K562 (cell line): ENCODE measurements at regions not wholly inside any gene's neighbourhood (a gene's known extent, or its start where the extent isn't known, plus 50 kb on each side); places are given as distances from the start of the nearest gene placed in this dataset.

Experiments
- ATAC-seq: fragments of 200-7000 bp; cut with Tn5 transposase; 3 replicates; pipeline ENCODE4 v1.9.1; 2020; ENCODE audit warnings: moderate library complexity
- BruUV-seq: library from RNA; stranded (reverse); fragments of 400-500 nt; replicated peaks from 2 replicates; lab custom pipeline; 2021; lab: Mats Ljungman, UMichigan
- CTCF ChIA-PET: fragments of 300-600 bp; formaldehyde crosslinking; extraction: SDS; loops from one replicate; lab custom pipeline; 2021; ENCODE audit warnings: low intra/inter-chr PET ratio; lab: Yijun Ruan, JAX
- POLR2A ChIA-PET: fragments of 300-600, 350-650 bp; sonication (Branson Sonifier 250); formaldehyde crosslinking; extraction: SDS; loops from one replicate; lab custom pipeline; 2021; ENCODE audit warnings: antibody characterized with exemption, inconsistent platforms; lab: Yijun Ruan, JAX
- DNase-seq, 4 experiments: peaks; one replicate each; pipeline versions ENCODE4 v3.0.0 to v3.0.0-alpha.2; 2011 to 2018; ENCODE audit warnings: low spot score in 3 of 4, mixed read lengths in 3 of 4; ENCODE audit errors: extremely low read depth in 1 of 4
- FAIRE-seq: peaks from 2 replicates; lab custom pipeline; 2011; peaks lifted over from hg19 to GRCh38; lab: Jason Lieb, UNC
- H2AFZ ChIP-seq: 2 replicates; pipeline ENCODE4 v1.6.0; 2011; ENCODE audit warnings: low read depth, low read length, control low read depth, inconsistent platforms
- H3K27ac ChIP-seq: fragments of 200-600 bp; 3 replicates; pipeline ENCODE4 v1.8.0; 2011; ENCODE audit warnings: low read depth, mild to moderate bottlenecking, control low read depth, inconsistent platforms, low read length, moderate library complexity, mixed read lengths; ENCODE audit errors: extremely low read depth
- H3K27me3 ChIP-seq, 2 experiments: fragments of 300-600 bp in 1 of 2; 2 replicates in 1 of 2; 3 replicates in 1 of 2; pipeline versions ENCODE4 v1.6.0 to v1.8.0; 2011; ENCODE audit warnings: inconsistent platforms in 2 of 2, low read length in 2 of 2, mild to moderate bottlenecking in 1 of 2, mixed read lengths in 1 of 2, moderate library complexity in 1 of 2; ENCODE audit not compliant: control insufficient read depth in 2 of 2, insufficient read depth in 2 of 2
- H3K36me3 ChIP-seq: fragments of 300-600 bp; 3 replicates; pipeline ENCODE4 v1.8.0; 2011; ENCODE audit warnings: mild to moderate bottlenecking, low read length, inconsistent platforms; ENCODE audit not compliant: control insufficient read depth, insufficient read depth
- H3K4me1 ChIP-seq, 2 experiments: fragments of 200-600 bp in 1 of 2; replicated peaks in 1 of 2; 2 replicates in 1 of 2; 3 replicates in 1 of 2; pipeline versions ENCODE4 v1.5.1 to v1.8.0; 2011; ENCODE audit warnings: inconsistent platforms in 2 of 2, low read length in 2 of 2, mild to moderate bottlenecking in 1 of 2, mixed read lengths in 1 of 2, moderate library complexity in 1 of 2; ENCODE audit not compliant: control insufficient read depth in 2 of 2, insufficient read depth in 2 of 2
- H3K4me2 ChIP-seq: 2 replicates; pipeline ENCODE4 v1.6.1; 2011; ENCODE audit warnings: low read length, control low read depth, inconsistent platforms, mixed read lengths; ENCODE audit not compliant: insufficient read depth
- H3K4me3 ChIP-seq: fragments of 200-600 bp; sonication (generic), shearing (Covaris generic); 2 replicates; pipeline ENCODE4 v1.5.1; 2016; ENCODE audit warnings: control low read depth, inconsistent platforms
- H3K79me2 ChIP-seq: fragments of 200-600 bp; 3 replicates; pipeline ENCODE4 v1.8.0; 2011; ENCODE audit warnings: low read length, inconsistent platforms; ENCODE audit not compliant: control insufficient read depth, insufficient read depth
- H3K9ac ChIP-seq, 2 experiments: 2 replicates each; pipeline versions ENCODE4 v1.6.0 to v1.6.1; 2011; ENCODE audit warnings: low read depth in 2 of 2, low read length in 2 of 2, control low read depth in 1 of 2, inconsistent platforms in 1 of 2, mild to moderate bottlenecking in 1 of 2, mixed read lengths in 1 of 2; ENCODE audit not compliant: insufficient read depth in 1 of 2
- H3K9me1 ChIP-seq: one replicate; pipeline ENCODE4 v1.6.0; 2011; ENCODE audit warnings: inconsistent platforms, mild to moderate bottlenecking, low read length, moderate library complexity; ENCODE audit not compliant: control insufficient read depth, insufficient read depth
- H3K9me3 ChIP-seq: replicated peaks from 2 replicates; pipeline ENCODE4 v1.5.1; 2011; ENCODE audit warnings: low read depth, low read length, inconsistent platforms; ENCODE audit not compliant: control insufficient read depth, insufficient read depth
- H4K20me1 ChIP-seq: replicated peaks from 2 replicates; pipeline ENCODE4 v1.6.1; 2011; ENCODE audit warnings: low read length, inconsistent platforms, mixed read lengths; ENCODE audit not compliant: control insufficient read depth, insufficient read depth
- CBX3 ChIP-seq, 2 experiments: IDR thresholded peaks; 1 replicate in 1 of 2; 2 replicates in 1 of 2; pipeline ENCODE4 v1.6.1; 2012; ENCODE audit warnings: inconsistent platforms in 2 of 2, low read length in 2 of 2, borderline replicate concordance in 1 of 2, control low read depth in 1 of 2
- GTF2A2 ChIP-seq: IDR thresholded peaks from 2 replicates; pipeline ENCODE4 v1.6.1; 2016; ENCODE audit warnings: mild to moderate bottlenecking, missing genetic modification characterization, missing compliant biosample characterization
- HIVEP1 ChIP-seq: fragments of 250-450 bp; sonication (Bioruptor Pico); IDR thresholded peaks from 2 replicates; pipeline ENCODE4 v1.4.0; 2020; ENCODE audit warnings: mild to moderate bottlenecking
- PRMT5 ChIP-seq: sonication (generic); formaldehyde crosslinking; IDR thresholded peaks from 2 replicates; pipeline ENCODE4 v1.5.0; 2020; ENCODE audit warnings: missing genetic modification reagents
- TRIM28 ChIP-seq: fragments of 450-650 bp; IDR thresholded peaks from 2 replicates; pipeline ENCODE4 v1.6.1; 2017
- ZNF347 ChIP-seq: fragments of 450-650 bp; formaldehyde crosslinking; IDR thresholded peaks from 2 replicates; pipeline ENCODE4 v1.4.0; 2020; ENCODE audit warnings: low read depth, mild to moderate bottlenecking, moderate library complexity
- WGBS: fragments of 100-300 bp; shearing (Covaris generic); methylation state at CpG from one replicate; pipeline ENCODE4 v1.1.6; 2016; ENCODE audit warnings: low coverage, mixed read lengths; ENCODE audit not compliant: insufficient coverage; ENCODE audit errors: missing lambda C conversion rate; 5-methylcytosine and 5-hydroxymethylcytosine counted together
- in situ Hi-C: fragments of 300-500 bp; cut with MboI; formaldehyde crosslinking; loops from 4 replicates; pipeline ENCODE4 v1.15.0; 2018; ENCODE audit warnings: inconsistent platforms, mixed read lengths
- intact Hi-C: fragments of 100-400 bp; cut with micrococcal nuclease; formaldehyde crosslinking; loops from 2 replicates; pipeline ENCODE4 v1.14.2; 2022
- TF ChIP-seq, protein P1 (sequence below), 2 experiments: fragments of 450-650 bp in 1 of 2; IDR thresholded peaks; 2 replicates each; pipeline ENCODE4 v1.6.1; 2011 to 2017; ENCODE audit warnings: low read depth in 2 of 2, antibody characterized with exemption in 1 of 2, borderline replicate concordance in 1 of 2, low read length in 1 of 2, mild to moderate bottlenecking in 1 of 2, mixed read lengths in 1 of 2; ENCODE audit not compliant: control insufficient read depth in 1 of 2
- TF ChIP-seq, protein P2 (sequence below): fragments of 450-650 bp; IDR thresholded peaks from 2 replicates; pipeline ENCODE4 v1.6.1; 2016
- TF ChIP-seq, protein P3 (sequence below): fragments of 200-800 bp; sonication (Bioruptor generic); IDR thresholded peaks from 2 replicates; pipeline ENCODE4 v1.6.1; 2016; ENCODE audit warnings: missing genetic modification characterization, missing compliant biosample characterization
- TF ChIP-seq, protein P4 (sequence below): fragments of 450-650 bp; IDR thresholded peaks from 2 replicates; pipeline ENCODE4 v1.6.1; 2016; ENCODE audit warnings: antibody characterized with exemption

DNA sequence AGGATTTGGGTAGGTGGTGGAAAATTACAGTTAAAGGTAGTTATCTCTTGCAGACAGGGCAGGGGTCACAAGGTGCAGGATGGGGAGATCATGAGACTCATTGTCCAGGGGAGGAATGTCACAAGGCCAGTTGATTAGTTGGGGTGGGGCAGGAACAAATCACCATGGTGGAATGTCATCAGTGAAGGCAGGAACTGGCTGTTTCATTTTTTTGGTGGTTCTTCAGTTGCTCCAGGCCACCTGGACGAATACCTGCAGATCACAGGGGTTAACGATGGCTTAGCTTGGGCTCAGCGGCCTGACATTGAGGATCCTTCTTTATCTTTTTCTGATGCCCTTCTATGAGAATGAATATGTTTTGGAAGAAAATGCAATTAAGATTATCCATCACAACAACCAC lies 87.1 kb downstream of the KPNA2 start:
- in situ Hi-C loops, result no loop called here
- TF ChIP-seq, protein P1, sequence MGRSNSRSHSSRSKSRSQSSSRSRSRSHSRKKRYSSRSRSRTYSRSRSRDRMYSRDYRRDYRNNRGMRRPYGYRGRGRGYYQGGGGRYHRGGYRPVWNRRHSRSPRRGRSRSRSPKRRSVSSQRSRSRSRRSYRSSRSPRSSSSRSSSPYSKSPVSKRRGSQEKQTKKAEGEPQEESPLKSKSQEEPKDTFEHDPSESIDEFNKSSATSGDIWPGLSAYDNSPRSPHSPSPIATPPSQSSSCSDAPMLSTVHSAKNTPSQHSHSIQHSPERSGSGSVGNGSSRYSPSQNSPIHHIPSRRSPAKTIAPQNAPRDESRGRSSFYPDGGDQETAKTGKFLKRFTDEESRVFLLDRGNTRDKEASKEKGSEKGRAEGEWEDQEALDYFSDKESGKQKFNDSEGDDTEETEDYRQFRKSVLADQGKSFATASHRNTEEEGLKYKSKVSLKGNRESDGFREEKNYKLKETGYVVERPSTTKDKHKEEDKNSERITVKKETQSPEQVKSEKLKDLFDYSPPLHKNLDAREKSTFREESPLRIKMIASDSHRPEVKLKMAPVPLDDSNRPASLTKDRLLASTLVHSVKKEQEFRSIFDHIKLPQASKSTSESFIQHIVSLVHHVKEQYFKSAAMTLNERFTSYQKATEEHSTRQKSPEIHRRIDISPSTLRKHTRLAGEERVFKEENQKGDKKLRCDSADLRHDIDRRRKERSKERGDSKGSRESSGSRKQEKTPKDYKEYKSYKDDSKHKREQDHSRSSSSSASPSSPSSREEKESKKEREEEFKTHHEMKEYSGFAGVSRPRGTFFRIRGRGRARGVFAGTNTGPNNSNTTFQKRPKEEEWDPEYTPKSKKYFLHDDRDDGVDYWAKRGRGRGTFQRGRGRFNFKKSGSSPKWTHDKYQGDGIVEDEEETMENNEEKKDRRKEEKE (IDR thresholded peaks at IDR 0.05; ENCODE audit: borderline replicate concordance in 1 of 2, control insufficient read depth in 1 of 2, low read depth in 2 of 2, low read length in 1 of 2), result no peak
- TF ChIP-seq PRMT5 (CRISPR knock-in tag) (no peak), GTF2A2 (tag) (no peak), CBX3 (IDR thresholded peaks at IDR 0.05; ENCODE audit: borderline replicate concordance in 1 of 2, low read length in 2 of 2) (0 out of 3 replicates have a peak, but pooled peaks of 1 of the 2 experiments have one; percentile 32), ZNF347 (CRISPR knock-in tag) (no peak), TRIM28 (peak; percentile 66; the same call in 1 of the 2 replicates), HIVEP1 (CRISPR knock-in tag) (no peak)
- TF ChIP-seq, protein P2, sequence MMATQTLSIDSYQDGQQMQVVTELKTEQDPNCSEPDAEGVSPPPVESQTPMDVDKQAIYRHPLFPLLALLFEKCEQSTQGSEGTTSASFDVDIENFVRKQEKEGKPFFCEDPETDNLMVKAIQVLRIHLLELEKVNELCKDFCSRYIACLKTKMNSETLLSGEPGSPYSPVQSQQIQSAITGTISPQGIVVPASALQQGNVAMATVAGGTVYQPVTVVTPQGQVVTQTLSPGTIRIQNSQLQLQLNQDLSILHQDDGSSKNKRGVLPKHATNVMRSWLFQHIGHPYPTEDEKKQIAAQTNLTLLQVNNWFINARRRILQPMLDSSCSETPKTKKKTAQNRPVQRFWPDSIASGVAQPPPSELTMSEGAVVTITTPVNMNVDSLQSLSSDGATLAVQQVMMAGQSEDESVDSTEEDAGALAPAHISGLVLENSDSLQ, result no peak
- TF ChIP-seq, protein P3, sequence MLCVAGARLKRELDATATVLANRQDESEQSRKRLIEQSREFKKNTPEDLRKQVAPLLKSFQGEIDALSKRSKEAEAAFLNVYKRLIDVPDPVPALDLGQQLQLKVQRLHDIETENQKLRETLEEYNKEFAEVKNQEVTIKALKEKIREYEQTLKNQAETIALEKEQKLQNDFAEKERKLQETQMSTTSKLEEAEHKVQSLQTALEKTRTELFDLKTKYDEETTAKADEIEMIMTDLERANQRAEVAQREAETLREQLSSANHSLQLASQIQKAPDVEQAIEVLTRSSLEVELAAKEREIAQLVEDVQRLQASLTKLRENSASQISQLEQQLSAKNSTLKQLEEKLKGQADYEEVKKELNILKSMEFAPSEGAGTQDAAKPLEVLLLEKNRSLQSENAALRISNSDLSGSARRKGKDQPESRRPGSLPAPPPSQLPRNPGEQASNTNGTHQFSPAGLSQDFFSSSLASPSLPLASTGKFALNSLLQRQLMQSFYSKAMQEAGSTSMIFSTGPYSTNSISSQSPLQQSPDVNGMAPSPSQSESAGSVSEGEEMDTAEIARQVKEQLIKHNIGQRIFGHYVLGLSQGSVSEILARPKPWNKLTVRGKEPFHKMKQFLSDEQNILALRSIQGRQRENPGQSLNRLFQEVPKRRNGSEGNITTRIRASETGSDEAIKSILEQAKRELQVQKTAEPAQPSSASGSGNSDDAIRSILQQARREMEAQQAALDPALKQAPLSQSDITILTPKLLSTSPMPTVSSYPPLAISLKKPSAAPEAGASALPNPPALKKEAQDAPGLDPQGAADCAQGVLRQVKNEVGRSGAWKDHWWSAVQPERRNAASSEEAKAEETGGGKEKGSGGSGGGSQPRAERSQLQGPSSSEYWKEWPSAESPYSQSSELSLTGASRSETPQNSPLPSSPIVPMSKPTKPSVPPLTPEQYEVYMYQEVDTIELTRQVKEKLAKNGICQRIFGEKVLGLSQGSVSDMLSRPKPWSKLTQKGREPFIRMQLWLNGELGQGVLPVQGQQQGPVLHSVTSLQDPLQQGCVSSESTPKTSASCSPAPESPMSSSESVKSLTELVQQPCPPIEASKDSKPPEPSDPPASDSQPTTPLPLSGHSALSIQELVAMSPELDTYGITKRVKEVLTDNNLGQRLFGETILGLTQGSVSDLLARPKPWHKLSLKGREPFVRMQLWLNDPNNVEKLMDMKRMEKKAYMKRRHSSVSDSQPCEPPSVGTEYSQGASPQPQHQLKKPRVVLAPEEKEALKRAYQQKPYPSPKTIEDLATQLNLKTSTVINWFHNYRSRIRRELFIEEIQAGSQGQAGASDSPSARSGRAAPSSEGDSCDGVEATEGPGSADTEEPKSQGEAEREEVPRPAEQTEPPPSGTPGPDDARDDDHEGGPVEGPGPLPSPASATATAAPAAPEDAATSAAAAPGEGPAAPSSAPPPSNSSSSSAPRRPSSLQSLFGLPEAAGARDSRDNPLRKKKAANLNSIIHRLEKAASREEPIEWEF, result no peak
- TF ChIP-seq, protein P4, sequence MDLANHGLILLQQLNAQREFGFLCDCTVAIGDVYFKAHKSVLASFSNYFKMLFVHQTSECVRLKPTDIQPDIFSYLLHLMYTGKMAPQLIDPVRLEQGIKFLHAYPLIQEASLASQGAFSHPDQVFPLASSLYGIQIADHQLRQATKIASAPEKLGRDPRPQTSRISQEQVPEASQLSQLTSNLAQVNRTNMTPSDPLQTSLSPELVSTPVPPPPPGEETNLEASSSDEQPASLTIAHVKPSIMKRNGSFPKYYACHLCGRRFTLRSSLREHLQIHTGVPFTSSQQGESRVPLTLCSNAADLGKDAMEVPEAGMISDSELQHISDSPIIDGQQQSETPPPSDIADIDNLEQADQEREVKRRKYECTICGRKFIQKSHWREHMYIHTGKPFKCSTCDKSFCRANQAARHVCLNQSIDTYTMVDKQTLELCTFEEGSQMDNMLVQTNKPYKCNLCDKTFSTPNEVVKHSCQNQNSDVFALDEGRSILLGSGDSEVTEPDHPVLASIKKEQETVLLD, result no peak
- TF ChIP-seq, all 486 proteins: peak for 2
- H3K4me2 ChIP-seq, result no peak overlapping the region
- H3K9me1 ChIP-seq, result no peaks in the 10 kb centered on the region
- no peaks in the 10 kb centered on the region; a peak in 1 of 5 replicates for H3K4me1 ChIP-seq
- no TSS peak for BruUV-seq
- ATAC-seq (no peak), DNase-seq (no peak), FAIRE-seq (no peak)
- no peaks in the 10 kb centered on the region for H4K20me1 ChIP-seq
- H3K27ac ChIP-seq, result no peak overlapping the region
- intact Hi-C loops, result no loop called here
- ChIA-PET CTCF (no interaction called here), POLR2A (no interaction called here)
- H3K9me3 ChIP-seq, result 0 out of 2 replicates have a peak, but pooled peaks cover 2% of the 10 kb centered on the region
- 14% methylated on average over 2 of the region's 3 CpGs for WGBS
- no peak overlapping the region for H2AFZ ChIP-seq
- no peaks in the 10 kb centered on the region for H3K79me2 ChIP-seq
- no peaks in the 10 kb centered on the region for H3K36me3 ChIP-seq
- no peak overlapping the region for H3K9ac ChIP-seq
- peaks cover 3 to 4% of the 10 kb centered on the region in 2 experiments; a peak in 1 of 5 replicates for H3K27me3 ChIP-seq
- no peak overlapping the region for H3K4me3 ChIP-seq
